ENCODE measurements at regions not wholly inside any gene's neighbourhood (a gene's known extent, or its start where the extent isn't known, plus 50 kb on each side); places are given as distances from the start of the nearest gene placed in this dataset.

DNA sequence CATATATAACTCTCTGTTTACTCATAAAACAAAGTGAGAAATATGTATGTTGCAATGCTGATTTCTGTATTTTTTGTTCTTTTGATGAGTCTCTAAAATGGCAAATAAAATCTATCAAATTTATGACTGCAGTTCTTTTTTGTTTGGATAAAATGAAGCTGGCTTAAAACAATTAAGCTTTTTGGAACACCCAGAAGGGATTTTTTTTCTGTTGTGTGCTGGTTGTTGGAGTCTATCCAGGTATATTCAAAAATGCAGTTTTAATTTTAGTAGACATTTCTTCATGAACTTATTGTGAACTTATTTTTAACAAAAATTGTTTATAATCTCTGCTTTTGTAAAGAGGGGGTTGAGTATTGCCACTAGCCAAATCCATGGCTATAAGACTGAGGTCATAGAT, 405.5 kb downstream of the RAP2B start:
- TF ChIP-seq, protein P1, sequence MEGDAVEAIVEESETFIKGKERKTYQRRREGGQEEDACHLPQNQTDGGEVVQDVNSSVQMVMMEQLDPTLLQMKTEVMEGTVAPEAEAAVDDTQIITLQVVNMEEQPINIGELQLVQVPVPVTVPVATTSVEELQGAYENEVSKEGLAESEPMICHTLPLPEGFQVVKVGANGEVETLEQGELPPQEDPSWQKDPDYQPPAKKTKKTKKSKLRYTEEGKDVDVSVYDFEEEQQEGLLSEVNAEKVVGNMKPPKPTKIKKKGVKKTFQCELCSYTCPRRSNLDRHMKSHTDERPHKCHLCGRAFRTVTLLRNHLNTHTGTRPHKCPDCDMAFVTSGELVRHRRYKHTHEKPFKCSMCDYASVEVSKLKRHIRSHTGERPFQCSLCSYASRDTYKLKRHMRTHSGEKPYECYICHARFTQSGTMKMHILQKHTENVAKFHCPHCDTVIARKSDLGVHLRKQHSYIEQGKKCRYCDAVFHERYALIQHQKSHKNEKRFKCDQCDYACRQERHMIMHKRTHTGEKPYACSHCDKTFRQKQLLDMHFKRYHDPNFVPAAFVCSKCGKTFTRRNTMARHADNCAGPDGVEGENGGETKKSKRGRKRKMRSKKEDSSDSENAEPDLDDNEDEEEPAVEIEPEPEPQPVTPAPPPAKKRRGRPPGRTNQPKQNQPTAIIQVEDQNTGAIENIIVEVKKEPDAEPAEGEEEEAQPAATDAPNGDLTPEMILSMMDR (conservative IDR thresholded peaks at IDR 0.05; ENCODE audit: low read length) = no peak
- no peak for TF ChIP-seq EZH2phosphoT487 (IDR thresholded peaks at IDR 0.05; ENCODE audit: borderline replicate concordance)
